Activated CD8-positive, alpha-beta memory T cell treated with anti-CD3 and anti-CD28 coated beads, Interleukin-2, amount 10 ng/mL, durations not matched to agents 7 days and 5 days (primary cell): ENCODE measurements at regions not wholly inside any gene's neighbourhood (a gene's known extent, or its start where the extent isn't known, plus 50 kb on each side); places are given as distances from the start of the nearest gene placed in this dataset.

Source experiments
- ATAC-seq: fragments of 150-1000 bp; cut with Tn5 transposase; one replicate; pipeline ENCODE4 v1.10.0; 2021; ENCODE audit warnings: moderate library complexity
- CTCF ChIA-PET: fragments of 350-600 bp; sonication (Branson Sonifier 250); formaldehyde crosslinking; loops from one replicate; lab custom pipeline; 2021; ENCODE audit warnings: antibody characterized with exemption; lab: Charles Lee
- DNase-seq: peaks from one replicate; pipeline ENCODE4 v3.0.0-alpha.2; 2020
- H3K27ac Mint-ChIP-seq: one replicate; pipeline ENCODE4 v1.8.0; 2021; ENCODE audit warnings: mild to moderate bottlenecking, mixed read lengths
- H3K27me3 Mint-ChIP-seq: one replicate; pipeline ENCODE4 v1.8.0; 2021; ENCODE audit warnings: mixed read lengths
- H3K36me3 Mint-ChIP-seq: one replicate; pipeline ENCODE4 v1.8.0; 2021; ENCODE audit warnings: mild to moderate bottlenecking, mixed read lengths
- H3K4me1 Mint-ChIP-seq: one replicate; pipeline ENCODE4 v1.8.0; 2021; ENCODE audit warnings: mixed read lengths
- H3K4me3 Mint-ChIP-seq: one replicate; pipeline ENCODE4 v1.8.0; 2021; ENCODE audit warnings: mild to moderate bottlenecking, moderate library complexity, mixed read lengths
- H3K9me3 Mint-ChIP-seq: one replicate; pipeline ENCODE4 v1.8.0; 2022; ENCODE audit warnings: low read depth, mixed read lengths

DNA sequence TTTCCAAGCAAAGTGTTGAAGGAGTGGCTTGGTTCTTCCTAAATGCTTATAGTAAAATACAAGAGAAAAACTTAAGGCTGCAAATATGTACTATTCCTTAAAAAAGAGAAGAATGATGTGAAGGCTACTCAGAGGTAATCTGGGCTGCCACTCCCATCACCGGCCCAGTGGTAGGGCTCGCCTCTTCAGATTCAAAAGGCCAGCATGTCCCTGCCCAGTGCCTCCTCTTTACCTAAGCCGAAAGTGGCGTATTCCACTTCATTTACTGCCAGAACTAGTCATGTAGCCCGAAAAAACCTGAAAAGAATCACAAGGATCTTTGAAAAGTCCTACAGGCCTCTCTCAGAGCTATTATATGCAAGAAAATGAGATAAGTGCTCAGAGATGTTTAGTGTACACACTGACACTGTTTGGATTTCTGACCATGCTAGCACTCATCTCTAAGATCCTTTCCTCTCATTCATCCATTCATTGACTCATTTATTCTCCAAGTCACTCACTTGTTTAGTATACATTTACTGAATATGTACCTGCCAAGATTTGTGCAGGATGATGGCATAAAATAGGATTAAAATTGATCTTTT is 373.3 kb upstream of the THBS1 start:
- Mint-ChIP-seq H3K9me3 (peaks cover 4% of the 10 kb centered on the region), H3K4me1 (no peaks in the 10 kb centered on the region), H3K27me3 (peaks cover 27% of the 10 kb centered on the region), H3K27ac (no peak overlapping the region), H3K4me3 (no peak overlapping the region), H3K36me3 (no peaks in the 10 kb centered on the region)
- no peak for ATAC-seq
- CTCF ChIA-PET, result no interaction called here
- no peak for DNase-seq

- ATAC-seq (no peak), DNase-seq (no peak)
- no peaks in the 10 kb centered on the region for H3K4me1 Mint-ChIP-seq
- CTCF ChIA-PET, result interaction anchor here (0.8 kb wide), 1 partner anchor 10 kb away, joined by 3 read pairs; no protein-coding TSS in a partner anchor
- H3K27ac Mint-ChIP-seq, result no peak overlapping the region
- H3K27me3 Mint-ChIP-seq, result peaks cover 24% of the 10 kb centered on the region
- H3K36me3 Mint-ChIP-seq, result no peaks in the 10 kb centered on the region
- H3K4me3 Mint-ChIP-seq, result no peak overlapping the region
- H3K9me3 Mint-ChIP-seq, result peaks cover 4% of the 10 kb centered on the region
Measured at GRCh38 chr15:39208187-39208586, 372.7 kb upstream of the THBS1 start.

DNA sequence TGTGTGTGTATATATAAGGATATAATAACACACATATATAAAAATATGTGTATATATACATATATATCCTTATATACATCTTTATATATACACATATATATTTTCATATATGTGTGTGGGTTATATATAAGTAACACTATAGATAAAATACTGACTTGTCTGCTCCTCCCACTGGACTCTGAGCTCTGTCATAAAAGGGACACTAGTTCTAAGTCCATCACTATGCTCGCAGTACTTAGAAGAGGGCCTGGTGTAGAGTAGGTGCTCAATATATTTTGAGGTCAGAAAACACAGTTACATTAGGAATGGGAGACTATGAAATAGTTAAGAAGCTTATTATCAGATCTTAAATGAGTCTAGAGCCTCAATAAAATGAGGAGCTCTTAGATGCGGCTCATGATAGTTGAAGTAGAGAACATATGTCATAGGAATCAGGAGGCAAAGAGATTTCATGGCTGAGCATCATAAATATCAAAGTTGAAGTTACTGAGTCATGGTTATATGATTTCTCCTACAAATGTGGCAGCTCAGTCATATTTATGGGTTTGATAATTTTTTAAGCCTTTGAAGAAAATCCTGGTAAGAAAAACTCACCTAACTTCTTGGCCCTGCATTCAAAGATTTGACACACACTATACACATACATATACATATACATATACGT is 371.2 kb upstream of the THBS1 start:
- DNase-seq (no peak), ATAC-seq (no peak)
- Mint-ChIP-seq H3K9me3 (peaks cover 4% of the 10 kb centered on the region), H3K4me3 (no peak overlapping the region), H3K4me1 (no peaks in the 10 kb centered on the region), H3K27me3 (peaks cover 26% of the 10 kb centered on the region), H3K27ac (no peak overlapping the region), H3K36me3 (no peaks in the 10 kb centered on the region)
- CTCF ChIA-PET, result no interaction called here

DNA sequence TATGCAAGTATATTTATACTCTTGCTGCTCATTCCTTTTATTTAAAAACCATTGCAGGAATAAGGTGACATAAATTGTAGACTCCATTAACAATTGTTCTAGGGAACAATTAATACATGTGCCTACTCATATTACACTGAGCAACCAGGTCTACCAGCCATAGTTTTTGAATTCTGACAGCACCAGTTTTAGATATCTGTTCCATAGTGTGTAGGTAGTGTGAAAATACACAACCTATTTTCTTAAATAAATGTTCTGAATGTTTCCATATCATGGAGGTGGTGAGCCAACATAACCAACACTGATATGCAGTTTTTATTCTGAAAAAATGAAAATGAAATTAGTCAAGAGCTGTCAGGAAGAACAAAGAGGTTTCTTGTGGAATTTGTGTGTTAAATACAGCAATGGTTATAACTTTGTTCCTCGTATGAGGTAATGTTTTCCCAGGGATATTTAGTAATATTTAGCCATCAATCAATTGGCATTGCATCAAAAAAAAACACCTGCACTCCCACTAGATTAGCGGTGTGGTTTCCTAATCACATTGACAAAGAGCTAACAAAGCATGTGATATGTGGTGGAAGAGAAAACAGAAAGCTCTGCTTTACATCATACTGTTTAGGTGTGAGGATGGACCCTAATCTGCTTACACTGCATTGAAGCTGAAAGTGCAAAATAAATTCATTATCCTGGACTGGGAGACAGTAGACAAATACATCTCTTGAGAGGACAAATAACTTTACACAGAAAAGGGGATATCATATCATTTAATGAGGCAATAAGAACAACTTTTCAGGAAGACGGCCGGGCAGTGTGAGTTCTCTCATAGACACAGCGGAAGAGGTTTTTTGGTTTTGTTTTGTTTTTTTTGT is 369.5 kb upstream of the THBS1 start:
- DNase-seq (no peak), ATAC-seq (no peak)
- Mint-ChIP-seq H3K4me3 (no peak overlapping the region), H3K27ac (no peak overlapping the region), H3K27me3 (peaks cover 23% of the 10 kb centered on the region), H3K9me3 (peaks cover 4% of the 10 kb centered on the region), H3K36me3 (no peaks in the 10 kb centered on the region), H3K4me1 (no peaks in the 10 kb centered on the region)
- CTCF ChIA-PET, result no interaction called here

DNA sequence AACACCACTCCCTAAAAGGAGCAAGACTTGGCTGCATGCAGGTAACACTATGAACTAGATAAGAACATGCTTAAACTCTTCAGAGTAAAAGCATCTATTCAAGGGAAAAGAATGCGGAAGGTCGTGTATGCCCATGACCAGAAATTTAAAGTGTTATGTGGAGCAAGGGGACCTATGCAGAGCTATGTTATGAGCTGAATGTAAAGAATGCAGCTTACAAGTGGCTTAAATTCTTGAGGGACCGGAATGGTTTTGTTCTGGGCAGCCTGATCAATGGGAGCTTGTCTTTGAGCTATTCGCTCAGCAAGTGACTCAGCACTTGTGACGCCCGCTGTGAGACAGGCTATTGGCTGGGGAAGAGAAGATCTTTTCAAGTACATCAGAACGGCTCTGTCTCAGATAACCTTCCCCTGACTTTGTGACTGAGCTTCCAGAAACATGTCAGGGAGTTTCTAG is 367.5 kb upstream of the THBS1 start:
- Mint-ChIP-seq H3K36me3 (no peaks in the 10 kb centered on the region), H3K27ac (no peak overlapping the region), H3K4me3 (no peak overlapping the region), H3K4me1 (no peaks in the 10 kb centered on the region), H3K9me3 (peaks cover 4% of the 10 kb centered on the region), H3K27me3 (peaks cover 38% of the 10 kb centered on the region)
- ATAC-seq, result no peak
- no peak for DNase-seq
- CTCF ChIA-PET, result no interaction called here

- H3K4me3 Mint-ChIP-seq, result no peak overlapping the region
- H3K36me3 Mint-ChIP-seq, result no peaks in the 10 kb centered on the region
- DNase-seq, result no peak
- CTCF ChIA-PET, result no interaction called here
- no peaks in the 10 kb centered on the region for H3K4me1 Mint-ChIP-seq
- peaks cover 49% of the 10 kb centered on the region for H3K27me3 Mint-ChIP-seq
- no peak for ATAC-seq
- no peak overlapping the region for H3K27ac Mint-ChIP-seq
- peaks cover 4% of the 10 kb centered on the region for H3K9me3 Mint-ChIP-seq
Measured at GRCh38 chr15:39215015-39215414, 365.9 kb upstream of the THBS1 start.

GRCh38 chr15:39216816-39217215 is 364.1 kb upstream of the THBS1 start:
- peaks cover under 1% of the 10 kb centered on the region for H3K9me3 Mint-ChIP-seq
- no peaks in the 10 kb centered on the region for H3K4me1 Mint-ChIP-seq
- H3K4me3 Mint-ChIP-seq, result no peak overlapping the region
- no peak overlapping the region for H3K27ac Mint-ChIP-seq
- H3K27me3 Mint-ChIP-seq, result peaks cover 42% of the 10 kb centered on the region
- CTCF ChIA-PET, result no interaction called here
- ATAC-seq, result no peak
- H3K36me3 Mint-ChIP-seq, result no peaks in the 10 kb centered on the region
- DNase-seq, result no peak

DNA sequence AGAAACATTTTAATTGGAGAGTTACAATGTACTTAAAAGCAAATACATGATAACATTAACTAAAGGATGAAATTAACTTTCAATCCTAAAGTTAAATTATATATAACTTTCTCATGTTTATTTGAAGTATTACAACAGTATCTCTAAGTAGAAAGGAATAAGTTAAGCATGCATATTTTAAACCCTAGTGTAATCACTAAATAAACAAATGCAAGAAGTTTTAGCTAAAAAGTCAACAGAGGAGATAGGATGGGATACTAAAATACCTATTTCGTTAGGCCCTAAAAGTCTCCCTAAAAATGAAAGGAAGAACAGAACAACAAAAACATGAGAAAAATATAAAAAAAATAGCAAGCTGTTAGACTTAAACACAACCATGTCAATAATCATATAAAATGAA is 361.3 kb upstream of the THBS1 start:
- Mint-ChIP-seq H3K27me3 (peaks cover 32% of the 10 kb centered on the region), H3K9me3 (no peaks in the 10 kb centered on the region), H3K27ac (no peak overlapping the region), H3K4me3 (no peak overlapping the region), H3K4me1 (no peaks in the 10 kb centered on the region), H3K36me3 (no peaks in the 10 kb centered on the region)
- DNase-seq (no peak), ATAC-seq (no peak)
- CTCF ChIA-PET, result no interaction called here

DNA sequence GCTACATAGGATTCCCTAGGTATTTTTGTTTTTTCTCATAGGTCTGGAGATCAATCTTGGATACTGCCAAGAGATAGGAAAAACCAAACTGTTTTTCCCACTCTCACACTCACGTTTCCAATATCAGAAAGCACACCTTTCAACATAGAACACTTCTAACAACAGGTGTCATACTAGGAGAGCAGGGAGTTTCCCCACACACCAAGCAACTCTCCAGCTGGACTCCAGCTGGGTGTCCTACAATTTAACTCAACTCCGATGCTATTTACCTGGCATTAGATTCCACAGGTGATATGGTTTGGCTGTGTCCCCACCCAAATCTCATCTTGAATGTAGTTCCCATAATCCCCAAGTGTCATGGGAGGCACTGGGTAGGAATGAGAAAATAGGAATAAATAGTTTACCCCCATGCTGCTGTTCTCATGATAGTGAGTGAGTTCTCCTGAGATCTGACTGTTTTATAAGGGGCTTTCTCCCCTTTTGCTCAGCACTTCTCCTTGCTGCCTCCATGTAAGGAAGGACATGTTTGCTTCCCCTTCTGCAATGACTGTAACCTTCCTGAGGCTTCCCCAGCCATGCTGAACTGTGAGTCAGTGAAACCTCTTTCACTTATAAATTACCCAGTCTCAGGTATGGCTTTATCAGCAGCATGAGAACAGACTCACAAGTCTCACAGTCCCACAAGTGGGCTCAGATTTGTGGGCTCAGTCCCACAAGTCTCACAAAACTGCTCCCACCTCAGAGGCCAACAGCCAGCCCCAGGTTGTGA is 354.5 kb upstream of the THBS1 start:
- ATAC-seq, result no peak
- no peak for DNase-seq
- Mint-ChIP-seq H3K27ac (no peak overlapping the region), H3K4me3 (no peak overlapping the region), H3K27me3 (peaks cover 3% of the 10 kb centered on the region), H3K4me1 (no peaks in the 10 kb centered on the region), H3K9me3 (no peaks in the 10 kb centered on the region), H3K36me3 (no peaks in the 10 kb centered on the region)
- CTCF ChIA-PET, result no interaction called here

DNA sequence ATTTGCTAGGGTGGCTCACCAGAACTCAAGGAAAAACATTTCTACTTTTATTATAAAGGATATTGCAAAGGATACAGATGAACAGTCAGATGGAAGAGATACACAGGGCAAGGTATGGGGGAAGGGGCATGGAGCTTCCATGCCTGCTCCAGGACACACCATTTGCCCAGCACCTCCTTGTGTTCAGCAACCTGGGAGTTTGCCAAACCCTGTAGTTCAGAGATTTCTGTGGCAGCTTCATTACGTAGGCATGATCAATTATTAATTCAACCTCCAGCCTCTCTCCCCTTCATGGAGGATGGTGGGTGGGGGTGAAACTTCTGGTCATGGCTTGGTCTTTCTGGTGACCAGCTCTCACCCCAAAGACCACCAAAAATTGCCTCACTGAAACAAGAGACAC is 353.9 kb upstream of the THBS1 start:
- H3K27ac Mint-ChIP-seq, result no peak overlapping the region
- CTCF ChIA-PET, result no interaction called here
- ATAC-seq (no peak), DNase-seq (no peak)
- no peaks in the 10 kb centered on the region for H3K36me3 Mint-ChIP-seq
- H3K4me3 Mint-ChIP-seq, result no peak overlapping the region
- H3K4me1 Mint-ChIP-seq, result no peaks in the 10 kb centered on the region
- H3K27me3 Mint-ChIP-seq, result peaks cover 3% of the 10 kb centered on the region
- H3K9me3 Mint-ChIP-seq, result no peaks in the 10 kb centered on the region

DNA sequence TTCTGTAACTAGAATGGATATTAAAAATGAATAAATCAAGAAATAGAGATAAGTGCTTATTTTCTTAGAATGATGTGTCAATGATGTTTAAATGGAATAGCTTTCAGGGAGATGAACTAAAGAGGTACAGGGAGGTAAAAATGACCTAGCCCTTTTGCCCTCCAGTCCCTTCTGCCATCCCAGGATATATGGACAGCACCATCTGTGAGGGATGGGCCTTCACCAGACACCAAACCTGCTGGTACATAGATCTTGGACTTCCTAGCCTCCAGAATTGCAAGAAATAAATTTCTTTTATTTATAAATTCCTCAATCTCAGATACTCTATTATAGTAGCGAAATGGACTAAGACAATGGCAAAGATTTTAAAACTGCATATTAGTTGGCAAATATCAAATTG is 352.0 kb upstream of the THBS1 start:
- H3K9me3 Mint-ChIP-seq, result no peaks in the 10 kb centered on the region

GRCh38 chr15:39230205-39230907 is 350.5 kb upstream of the THBS1 start:
- CTCF ChIA-PET, result no interaction called here
- Mint-ChIP-seq H3K4me1 (peaks cover 1% of the 10 kb centered on the region), H3K9me3 (no peaks in the 10 kb centered on the region), H3K4me3 (no peak overlapping the region), H3K27ac (no peak overlapping the region), H3K36me3 (no peaks in the 10 kb centered on the region), H3K27me3 (peaks cover 3% of the 10 kb centered on the region)
- no peak for DNase-seq
- ATAC-seq, result no peak

More for the DNA sequence above, 352.0 kb upstream of the THBS1 start:
- Mint-ChIP-seq H3K4me1 (no peaks in the 10 kb centered on the region), H3K27ac (no peak overlapping the region), H3K36me3 (no peaks in the 10 kb centered on the region), H3K4me3 (no peak overlapping the region), H3K27me3 (peaks cover 3% of the 10 kb centered on the region)
- DNase-seq, result no peak
- ATAC-seq, result no peak
- CTCF ChIA-PET, result no interaction called here

DNA sequence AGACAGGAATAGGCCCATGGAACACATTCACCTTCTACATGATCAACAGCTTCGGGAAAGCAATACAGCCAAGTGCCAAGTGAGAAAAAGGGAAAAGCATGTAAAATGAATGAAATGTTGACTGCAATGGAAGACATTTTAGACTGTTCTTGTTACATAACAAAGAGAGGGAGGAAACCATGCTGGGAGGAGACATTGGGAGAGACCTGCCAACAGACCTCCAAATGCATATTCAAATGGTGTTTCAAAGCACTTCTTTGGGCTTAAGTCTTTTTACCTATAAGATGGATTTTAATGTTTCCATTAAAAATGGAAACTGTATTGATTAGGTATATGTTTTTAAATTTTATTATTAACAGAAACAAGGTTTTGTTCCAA is 350.0 kb upstream of the THBS1 start:
- Mint-ChIP-seq H3K9me3 (no peaks in the 10 kb centered on the region), H3K4me1 (peaks cover 3% of the 10 kb centered on the region), H3K27me3 (peaks cover 3% of the 10 kb centered on the region), H3K27ac (no peak overlapping the region), H3K4me3 (no peak overlapping the region), H3K36me3 (no peaks in the 10 kb centered on the region)
- DNase-seq, result no peak
- CTCF ChIA-PET, result no interaction called here
- ATAC-seq, result no peak
